ENCODE measurements at regions not wholly inside any gene's neighbourhood (a gene's known extent, or its start where the extent isn't known, plus 50 kb on each side); places are given as distances from the start of the nearest gene placed in this dataset.

GRCh38 chr12:124405592-124405991 is 110.7 kb downstream of the RFLNA start:
- peak overlapping the region in 1 of 12 donors; percentile 78 for H3K27ac ChIP-seq
- ATAC-seq (no peak), DNase-seq (no peak)
- H3K4me3 ChIP-seq: no peak overlapping the region
- H3K4me1 ChIP-seq: peaks cover 11 to 61% (median 35%) of the 10 kb centered on the region in 12 donors
- no peaks in the 10 kb centered on the region for H3K9me3 ChIP-seq
- no peaks in the 10 kb centered on the region for H3K27me3 ChIP-seq
- H3K36me3 ChIP-seq: peaks cover 0 to 71% (median 42%) of the 10 kb centered on the region in 9 donors
- intact Hi-C loops (cut with DNase I): loop anchor here in 1 of 10 donors (10.0 kb wide), 1 partner anchor 51 kb away; no protein-coding TSS in a partner anchor
- WGBS, 4 donors: 77 to 93% (median 80%) methylated on average over 7 to 15 of the region's 15 CpGs
- no peak for TF ChIP-seq CTCF (IDR thresholded peaks at IDR 0.05)
- TF ChIP-seq POLR2A (IDR thresholded peaks at IDR 0.05): no peak

- H3K27ac ChIP-seq: peak overlapping the region in 1 of 12 donors; percentile 78
- no peak for ATAC-seq
- H3K4me1 ChIP-seq: peaks cover 9 to 57% (median 31%) of the 10 kb centered on the region in 12 donors
- intact Hi-C loops (cut with DNase I): loop anchor here in 1 of 10 donors (10.0 kb wide), 1 partner anchor 50 kb away; no protein-coding TSS in a partner anchor
- no peaks in the 10 kb centered on the region for H3K27me3 ChIP-seq
- peaks cover 0 to 71% (median 47%) of the 10 kb centered on the region in 9 donors for H3K36me3 ChIP-seq
- no peaks in the 10 kb centered on the region for H3K9me3 ChIP-seq
- TF ChIP-seq POLR2A (IDR thresholded peaks at IDR 0.05) (no peak), CTCF (IDR thresholded peaks at IDR 0.05) (no peak)
- 82 to 91% (median 86%) methylated on average over 10 of the region's 10 CpGs for WGBS, 4 donors
- H3K4me3 ChIP-seq: no peak overlapping the region
- DNase-seq: no peak
Measured at GRCh38 chr12:124405151-124405550, 110.3 kb downstream of the RFLNA start.

- Histone ChIP-seq H3K9me3 (no peaks in the 10 kb centered on the region), H3K4me3 (no peak overlapping the region), H3K27ac (peak overlapping the region in 10 of 12 donors; percentile 17 to 80 (median 58)), H3K4me1 (peaks cover 9 to 55% (median 31%) of the 10 kb centered on the region in 12 donors), H3K36me3 (peaks cover 0 to 71% (median 47%) of the 10 kb centered on the region in 9 donors), H3K27me3 (no peaks in the 10 kb centered on the region)
- DNase-seq: no peak
- peak in 3 of 4 donors; percentile 10 to 51 (median 33) for ATAC-seq
- intact Hi-C loops (cut with DNase I): loop anchor here in 1 of 10 donors (10.0 kb wide), 1 partner anchor 49 kb away; no protein-coding TSS in a partner anchor
- no peak for TF ChIP-seq CTCF (IDR thresholded peaks at IDR 0.05)
- no peak for TF ChIP-seq POLR2A (IDR thresholded peaks at IDR 0.05)
- WGBS, 4 donors: 27 to 41% (median 35%) methylated on average over 15 to 17 of the region's 17 CpGs
Measured at GRCh38 chr12:124404162-124404784, 109.4 kb downstream of the RFLNA start.

GRCh38 chr12:124403273-124403672 is 108.4 kb downstream of the RFLNA start:
- DNase-seq (peak in 4 of 5 donors; percentile 56 to 86 (median 69)), ATAC-seq (peak; percentile 44 to 73 (median 53))
- TF ChIP-seq CTCF (IDR thresholded peaks at IDR 0.05) (no peak), POLR2A (IDR thresholded peaks at IDR 0.05) (no peak)
- Histone ChIP-seq H3K4me3 (no peak overlapping the region), H3K4me1 (peaks cover 16 to 55% (median 41%) of the 10 kb centered on the region in 12 donors), H3K27me3 (no peaks in the 10 kb centered on the region), H3K36me3 (peaks cover 0 to 72% (median 38%) of the 10 kb centered on the region in 9 donors), H3K9me3 (no peaks in the 10 kb centered on the region), H3K27ac (peak overlapping the region in 11 of 12 donors; percentile 5 to 80 (median 51))
- WGBS, 4 donors: 17 to 42% (median 33%) methylated on average over 8 to 9 of the region's 9 CpGs
- intact Hi-C loops (cut with DNase I): loop anchor here in 2 of 10 donors (1.0 to 10.0 kb wide), 2 partner anchors 24 to 48 kb away; no protein-coding TSS in a partner anchor
